Colonic mucosa (tissue), 4 donors: ENCODE measurements at regions not wholly inside any gene's neighbourhood (a gene's known extent, or its start where the extent isn't known, plus 50 kb on each side); places are given as distances from the start of the nearest gene placed in this dataset.

Experiments used
- DNase-seq: peaks from one replicate; pipeline ENCODE4 v3.0.0-alpha.2; 2020
- H3K27ac ChIP-seq: fragments of 200-600 bp; one replicate; pipeline ENCODE4 v1.8.0; 2021
- H3K27me3 ChIP-seq: fragments of 200-600 bp; one replicate; pipeline ENCODE4 v1.8.0; 2021
- H3K36me3 ChIP-seq: fragments of 200-600 bp; one replicate; pipeline ENCODE4 v1.8.0; 2021
- H3K4me1 ChIP-seq: fragments of 200-600 bp; one replicate; pipeline ENCODE4 v1.8.0; 2021; ENCODE audit warnings: mild to moderate bottlenecking
- H3K4me3 ChIP-seq: fragments of 200-600 bp; one replicate; pipeline ENCODE4 v1.8.0; 2021
- H3K9ac ChIP-seq, 2 donors: one replicate each; pipeline ENCODE4 v1.7.0; 2013; ENCODE audit warnings: control low read depth in 2 of 2, low read depth in 2 of 2, low read length in 2 of 2
- H3K9me3 ChIP-seq: fragments of 200-600 bp; one replicate; pipeline ENCODE4 v1.8.0; 2021
- CTCF ChIP-seq: fragments of 200-600 bp; IDR thresholded peaks from one replicate; pipeline ENCODE4 v1.8.0; 2022; ENCODE audit warnings: antibody characterized with exemption, mild to moderate bottlenecking
- intact Hi-C: fragments of 100-400 bp; cut with DNase I; formaldehyde crosslinking; loops from one replicate; pipeline ENCODE4 v1.14.1; 2022
- donor health status: healthy.
- donor health status: DM: no; HTN: no; CAD: no.
- donor health status: DM: no; HTN: no; CAD: no.

- no peak overlapping the region for H3K27ac ChIP-seq
- no peak overlapping the region for H3K4me3 ChIP-seq
- no peak for DNase-seq
- H3K9ac ChIP-seq = no peak overlapping the region
- TF ChIP-seq CTCF = no peak
- intact Hi-C loops = no loop called here
- H3K9me3 ChIP-seq = no peaks in the 10 kb centered on the region
- H3K27me3 ChIP-seq = no peaks in the 10 kb centered on the region
- H3K4me1 ChIP-seq = no peaks in the 10 kb centered on the region
- no peaks in the 10 kb centered on the region for H3K36me3 ChIP-seq
Observed at GRCh38 chr18:65975536-65975935, 224.7 kb downstream of the CDH7 start.

GRCh38 chr18:65974758-65975157 is 223.9 kb downstream of the CDH7 start:
- Histone ChIP-seq H3K4me3 (no peak overlapping the region), H3K27me3 (no peaks in the 10 kb centered on the region), H3K9ac (no peak overlapping the region), H3K4me1 (no peaks in the 10 kb centered on the region), H3K36me3 (no peaks in the 10 kb centered on the region), H3K27ac (no peak overlapping the region), H3K9me3 (no peaks in the 10 kb centered on the region)
- DNase-seq = no peak
- intact Hi-C loops = no loop called here
- no peak for TF ChIP-seq CTCF

- intact Hi-C loops = no loop called here
- Histone ChIP-seq H3K9ac (no peak overlapping the region), H3K27me3 (no peaks in the 10 kb centered on the region), H3K9me3 (no peaks in the 10 kb centered on the region), H3K27ac (no peak overlapping the region), H3K4me3 (no peak overlapping the region), H3K4me1 (no peaks in the 10 kb centered on the region), H3K36me3 (no peaks in the 10 kb centered on the region)
- DNase-seq = no peak
- TF ChIP-seq CTCF = no peak
Observed at GRCh38 chr18:65968239-65969004, 217.6 kb downstream of the CDH7 start.

GRCh38 chr18:65955747-65956146 is 204.9 kb downstream of the CDH7 start:
- H3K4me1 ChIP-seq = no peaks in the 10 kb centered on the region
- no peak for DNase-seq
- no peak overlapping the region for H3K4me3 ChIP-seq
- no peak overlapping the region for H3K27ac ChIP-seq
- H3K9me3 ChIP-seq = no peaks in the 10 kb centered on the region
- H3K9ac ChIP-seq = no peak overlapping the region
- intact Hi-C loops = no loop called here
- TF ChIP-seq CTCF = no peak
- no peaks in the 10 kb centered on the region for H3K27me3 ChIP-seq
- H3K36me3 ChIP-seq = no peaks in the 10 kb centered on the region

GRCh38 chr18:65954372-65954771 is 203.6 kb downstream of the CDH7 start:
- Histone ChIP-seq H3K9ac (no peak overlapping the region), H3K27me3 (no peaks in the 10 kb centered on the region), H3K4me1 (no peaks in the 10 kb centered on the region), H3K27ac (no peak overlapping the region), H3K9me3 (no peaks in the 10 kb centered on the region), H3K4me3 (no peak overlapping the region), H3K36me3 (no peaks in the 10 kb centered on the region)
- intact Hi-C loops = no loop called here
- no peak for DNase-seq
- TF ChIP-seq CTCF = no peak
